T-helper 2 cell treated with Interferon-gamma antibody and Interleukin-4, amounts not matched to agents 5 μg/mL and 100 μg/mL, for 36 hours (primary cell): ENCODE measurements at regions not wholly inside any gene's neighbourhood (a gene's known extent, or its start where the extent isn't known, plus 50 kb on each side); places are given as distances from the start of the nearest gene placed in this dataset.
"Not testable (repeated sequence)": the region's sequence is repeated elsewhere in the genome, so short reads cannot be mapped to it uniquely, and the experiment has no call there.

ENCODE experiments used
- DNase-seq: peaks from one replicate; pipeline ENCODE4 v3.0.0; 2021; ENCODE audit warnings: low spot score
- H3K27ac Mint-ChIP-seq: one replicate; pipeline ENCODE4 v1.8.0; 2021; ENCODE audit warnings: mild to moderate bottlenecking, mixed read lengths
- H3K27me3 Mint-ChIP-seq: one replicate; pipeline ENCODE4 v1.8.0; 2021; ENCODE audit warnings: low read depth, mixed read lengths
- H3K36me3 Mint-ChIP-seq: one replicate; pipeline ENCODE4 v1.8.0; 2021; ENCODE audit warnings: low read depth, mixed read lengths
- H3K4me1 Mint-ChIP-seq: one replicate; pipeline ENCODE4 v1.8.0; 2021; ENCODE audit warnings: low read depth, mixed read lengths
- H3K4me3 Mint-ChIP-seq: one replicate; pipeline ENCODE4 v1.8.0; 2022; ENCODE audit warnings: mild to moderate bottlenecking, moderate library complexity, mixed read lengths
- H3K9me3 Mint-ChIP-seq: one replicate; pipeline ENCODE4 v1.8.0; 2021; ENCODE audit warnings: mixed read lengths

- not testable (repeated sequence) for H3K4me3 Mint-ChIP-seq, H3K27me3 Mint-ChIP-seq, H3K27ac Mint-ChIP-seq, H3K4me1 Mint-ChIP-seq, H3K9me3 Mint-ChIP-seq, DNase-seq, H3K36me3 Mint-ChIP-seq
These were observed 53.1 kb upstream of the HUNK start for GRCh38 chr21:31819692-31820091.

DNA sequence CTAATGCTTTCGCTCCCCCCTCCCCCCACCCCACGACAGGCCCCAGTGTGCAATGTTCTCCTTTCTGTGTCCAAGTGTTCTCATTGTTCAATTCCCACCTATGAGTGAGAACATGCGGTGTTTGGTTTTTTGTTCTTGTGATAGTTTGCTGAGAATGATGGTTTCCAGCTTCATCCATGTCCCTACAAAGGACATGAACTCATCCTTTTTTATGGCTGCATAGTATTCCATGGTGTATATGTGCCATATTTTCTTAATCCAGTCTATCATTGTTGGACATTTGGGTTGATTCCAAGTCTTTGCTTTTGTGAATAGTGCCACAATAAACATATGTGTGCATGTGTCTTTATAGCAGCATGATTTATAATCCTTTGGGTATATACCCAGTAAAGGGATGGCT lies 58.5 kb upstream of the HUNK start:
- H3K4me1 Mint-ChIP-seq, H3K9me3 Mint-ChIP-seq, H3K4me3 Mint-ChIP-seq, H3K27me3 Mint-ChIP-seq, DNase-seq, H3K36me3 Mint-ChIP-seq, H3K27ac Mint-ChIP-seq: not testable (repeated sequence)

GRCh38 chr21:31813862-31814261 lies 59.0 kb upstream of the HUNK start:
- peaks cover 5% of the 10 kb centered on the region for H3K9me3 Mint-ChIP-seq
- H3K27ac Mint-ChIP-seq = no peak overlapping the region
- no peaks in the 10 kb centered on the region for H3K4me1 Mint-ChIP-seq
- H3K4me3 Mint-ChIP-seq = no peak overlapping the region
- no peaks in the 10 kb centered on the region for H3K27me3 Mint-ChIP-seq
- no peaks in the 10 kb centered on the region for H3K36me3 Mint-ChIP-seq
- DNase-seq = no peak

DNA sequence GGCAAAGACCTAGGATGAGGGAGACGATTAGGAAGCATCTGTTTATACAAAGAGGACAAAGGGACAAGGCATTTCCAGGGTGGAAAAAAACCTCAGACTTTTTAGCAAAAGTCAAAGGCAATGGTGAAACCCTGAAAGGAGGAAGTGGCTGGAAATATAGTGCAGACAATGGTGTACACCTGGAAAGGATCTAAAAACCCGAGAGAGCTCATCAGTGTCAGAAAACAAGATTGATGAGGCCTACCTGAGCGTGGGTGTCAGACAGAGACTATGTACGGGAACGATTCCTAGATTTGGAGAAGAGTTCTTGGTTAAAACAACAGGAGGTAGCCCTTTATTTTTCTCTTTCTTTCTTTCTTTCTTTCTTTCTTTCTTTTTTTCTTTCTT lies 68.8 kb upstream of the HUNK start:
- Mint-ChIP-seq H3K4me3 (no peak overlapping the region), H3K27ac (no peak overlapping the region), H3K4me1 (no peaks in the 10 kb centered on the region), H3K27me3 (peaks cover 2% of the 10 kb centered on the region), H3K9me3 (no peaks in the 10 kb centered on the region), H3K36me3 (no peaks in the 10 kb centered on the region)
- no peak for DNase-seq

DNA sequence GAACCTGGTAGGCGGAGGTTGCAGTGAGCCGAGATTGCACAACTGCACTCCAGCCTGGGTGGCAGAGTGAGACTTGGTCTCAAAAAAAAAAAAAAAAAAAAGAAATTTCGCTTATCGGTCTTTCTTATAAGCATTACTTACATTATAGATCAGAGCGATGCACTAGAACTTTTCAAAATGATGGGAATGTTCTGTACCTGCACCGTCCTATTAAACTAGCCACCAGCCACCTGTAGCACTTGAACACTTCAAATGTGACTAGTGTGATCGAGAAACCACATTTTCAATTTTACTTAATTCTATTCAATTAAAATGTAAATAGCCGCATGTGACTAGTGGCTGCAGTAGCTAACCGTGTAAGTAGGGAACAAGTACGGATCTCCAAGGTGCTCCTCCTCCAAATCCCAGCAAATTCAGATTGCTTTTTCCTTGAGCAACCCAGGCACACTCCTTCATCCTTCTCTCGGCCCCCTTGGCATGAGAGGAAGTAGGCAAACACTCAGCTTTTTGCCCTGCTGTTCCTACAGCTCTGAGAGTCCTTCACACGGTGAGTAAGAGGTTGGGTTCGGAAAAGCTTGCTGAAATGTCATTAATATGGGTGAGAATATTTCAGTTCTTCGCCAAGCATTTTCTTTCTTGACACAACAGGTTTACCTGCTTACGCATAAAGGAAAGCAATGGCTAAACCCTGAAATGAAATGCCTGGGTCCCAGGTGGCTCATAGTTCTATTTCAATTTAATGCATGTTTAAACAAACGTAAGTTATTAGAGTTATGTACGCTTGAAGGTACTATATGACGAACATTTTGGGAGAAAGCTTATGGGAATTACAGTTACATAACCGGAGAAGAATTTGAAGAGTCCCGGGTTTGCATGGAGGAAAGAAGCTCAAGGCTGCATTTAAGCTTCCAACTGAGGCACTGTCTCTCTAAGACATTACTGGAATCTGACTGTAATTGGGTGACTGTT lies 69.5 kb upstream of the HUNK start:
- no peaks in the 10 kb centered on the region for H3K36me3 Mint-ChIP-seq
- no peaks in the 10 kb centered on the region for H3K9me3 Mint-ChIP-seq
- DNase-seq = no peak
- no peak overlapping the region for H3K27ac Mint-ChIP-seq
- no peak overlapping the region for H3K4me3 Mint-ChIP-seq
- H3K4me1 Mint-ChIP-seq = no peaks in the 10 kb centered on the region
- peaks cover 2% of the 10 kb centered on the region for H3K27me3 Mint-ChIP-seq

GRCh38 chr21:31802331-31802730 lies 70.4 kb upstream of the SCAF4 start:
- peaks cover 2% of the 10 kb centered on the region for H3K27me3 Mint-ChIP-seq
- H3K27ac Mint-ChIP-seq = no peak overlapping the region
- no peaks in the 10 kb centered on the region for H3K4me1 Mint-ChIP-seq
- H3K36me3 Mint-ChIP-seq = no peaks in the 10 kb centered on the region
- no peak overlapping the region for H3K4me3 Mint-ChIP-seq
- no peak for DNase-seq
- H3K9me3 Mint-ChIP-seq = no peaks in the 10 kb centered on the region

DNA sequence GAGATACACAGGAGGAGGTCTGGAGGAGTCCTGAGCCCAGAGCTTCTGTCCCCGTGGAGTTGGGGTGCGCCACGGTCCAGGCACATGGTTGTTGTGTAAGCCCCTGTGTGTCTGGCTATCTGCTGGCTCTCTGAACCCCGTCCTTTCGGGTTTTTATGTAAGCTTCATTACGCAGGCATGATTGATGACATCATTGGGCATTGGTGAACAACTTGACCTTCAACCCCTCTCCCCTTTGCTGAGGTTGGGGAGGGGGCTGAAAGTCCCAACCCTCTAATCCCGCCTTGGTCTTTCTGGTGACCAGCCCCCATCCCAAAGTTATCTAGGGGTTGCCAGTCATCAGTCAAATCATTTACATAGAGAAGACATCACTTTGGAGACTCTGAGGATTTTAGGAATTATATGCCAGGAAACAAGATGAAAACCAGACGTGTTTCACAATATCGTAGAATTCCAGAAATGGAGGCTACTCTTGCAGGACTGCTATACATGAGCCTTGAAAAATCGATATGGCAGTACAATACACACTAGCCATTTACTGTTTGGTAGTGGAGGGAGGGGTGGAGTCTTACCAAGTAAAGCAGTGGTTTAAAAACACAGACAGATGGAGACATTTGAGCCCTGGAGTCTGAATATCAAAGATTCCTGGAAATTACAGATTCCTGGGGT lies 69.8 kb upstream of the SCAF4 start:
- H3K4me3 Mint-ChIP-seq = no peak overlapping the region
- H3K9me3 Mint-ChIP-seq = no peaks in the 10 kb centered on the region

DNA sequence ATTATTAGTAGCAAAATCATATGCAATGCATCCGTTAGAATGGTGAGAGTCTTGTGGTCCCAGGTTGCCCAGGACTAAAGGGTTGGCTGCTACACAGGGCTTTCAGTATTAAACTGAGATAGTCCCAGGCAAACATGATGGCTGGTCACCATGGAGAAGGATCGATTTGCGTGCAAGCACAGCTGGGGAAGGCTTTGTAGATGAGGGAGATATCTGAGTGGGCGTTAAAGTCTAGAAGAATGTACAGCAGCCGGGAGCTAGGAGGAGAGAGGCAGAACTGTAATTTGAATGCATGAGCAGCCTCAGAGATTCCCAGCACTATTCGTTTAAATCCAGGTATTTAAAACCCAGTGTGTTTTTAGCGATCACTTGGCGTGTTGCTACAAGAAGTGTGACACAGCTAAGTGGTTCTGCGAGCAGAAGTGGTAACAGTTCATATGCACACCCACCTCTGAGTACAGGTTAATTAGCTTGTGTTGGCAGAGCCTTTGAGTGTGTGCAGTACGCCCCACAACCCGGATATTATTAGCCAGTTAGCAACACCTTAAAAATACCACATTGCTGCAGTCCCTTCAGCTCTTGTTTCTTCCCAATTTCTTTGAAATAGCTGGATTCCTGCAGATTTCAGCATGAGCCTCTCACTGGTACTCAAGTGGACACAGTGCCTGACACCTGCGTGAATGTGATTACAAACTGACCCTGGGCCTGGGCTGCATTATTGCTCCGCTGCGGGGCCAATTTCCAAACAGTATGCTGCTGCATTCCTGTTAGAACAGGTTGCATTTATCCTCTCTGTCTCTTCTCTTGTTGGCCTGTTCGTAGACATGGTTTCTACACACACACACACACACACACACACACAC lies 67.2 kb upstream of the SCAF4 start:
- H3K4me1 Mint-ChIP-seq = no peaks in the 10 kb centered on the region
- no peak overlapping the region for H3K27ac Mint-ChIP-seq
- DNase-seq = no peak
- no peaks in the 10 kb centered on the region for H3K9me3 Mint-ChIP-seq
- peaks cover 2% of the 10 kb centered on the region for H3K27me3 Mint-ChIP-seq
- H3K36me3 Mint-ChIP-seq = no peaks in the 10 kb centered on the region
- no peak overlapping the region for H3K4me3 Mint-ChIP-seq

More for the DNA sequence above, 69.8 kb upstream of the SCAF4 start:
- H3K4me1 Mint-ChIP-seq = no peaks in the 10 kb centered on the region
- H3K27me3 Mint-ChIP-seq = peaks cover 2% of the 10 kb centered on the region
- H3K27ac Mint-ChIP-seq = no peak overlapping the region
- H3K36me3 Mint-ChIP-seq = no peaks in the 10 kb centered on the region
- DNase-seq = no peak

GRCh38 chr21:31795992-31796391 lies 64.1 kb upstream of the SCAF4 start:
- no peak overlapping the region for H3K4me3 Mint-ChIP-seq
- no peak for DNase-seq
- H3K36me3 Mint-ChIP-seq = no peaks in the 10 kb centered on the region
- H3K27me3 Mint-ChIP-seq = peaks cover 2% of the 10 kb centered on the region
- H3K4me1 Mint-ChIP-seq = no peaks in the 10 kb centered on the region
- H3K9me3 Mint-ChIP-seq = no peaks in the 10 kb centered on the region
- no peak overlapping the region for H3K27ac Mint-ChIP-seq

- DNase-seq, H3K4me3 Mint-ChIP-seq, H3K36me3 Mint-ChIP-seq, H3K27ac Mint-ChIP-seq, H3K27me3 Mint-ChIP-seq, H3K9me3 Mint-ChIP-seq, H3K4me1 Mint-ChIP-seq: not testable (repeated sequence)
These were observed 58.5 kb upstream of the SCAF4 start for GRCh38 chr21:31790420-31790819.

DNA sequence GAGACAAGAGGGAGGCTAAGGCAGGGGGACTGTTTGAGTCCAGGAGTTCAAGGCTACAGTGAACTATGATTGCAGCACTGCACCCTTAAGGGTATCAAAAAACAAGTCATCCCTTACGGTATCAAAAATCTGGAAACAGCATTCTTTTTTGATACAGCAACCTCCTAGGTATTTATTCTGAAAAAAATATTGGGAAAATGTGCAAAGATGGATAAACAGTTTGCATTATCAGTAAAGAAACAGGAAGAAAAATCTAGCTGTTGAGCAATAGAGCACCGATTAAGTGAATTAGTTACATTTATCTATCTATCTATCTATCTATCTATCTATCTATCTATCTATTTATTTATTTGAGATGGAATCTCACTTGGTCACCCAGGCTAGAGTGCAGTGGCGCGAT lies 56.7 kb upstream of the SCAF4 start:
- Mint-ChIP-seq H3K27me3 (peaks cover 2% of the 10 kb centered on the region), H3K36me3 (no peaks in the 10 kb centered on the region), H3K4me3 (no peak overlapping the region), H3K27ac (no peak overlapping the region), H3K4me1 (peaks cover 1% of the 10 kb centered on the region), H3K9me3 (peaks cover 5% of the 10 kb centered on the region)
- no peak for DNase-seq

- H3K4me1 Mint-ChIP-seq, H3K36me3 Mint-ChIP-seq, H3K27me3 Mint-ChIP-seq, H3K27ac Mint-ChIP-seq, DNase-seq, H3K4me3 Mint-ChIP-seq, H3K9me3 Mint-ChIP-seq: not testable (repeated sequence)
These were observed 55.8 kb upstream of the SCAF4 start for GRCh38 chr21:31787691-31788090.

DNA sequence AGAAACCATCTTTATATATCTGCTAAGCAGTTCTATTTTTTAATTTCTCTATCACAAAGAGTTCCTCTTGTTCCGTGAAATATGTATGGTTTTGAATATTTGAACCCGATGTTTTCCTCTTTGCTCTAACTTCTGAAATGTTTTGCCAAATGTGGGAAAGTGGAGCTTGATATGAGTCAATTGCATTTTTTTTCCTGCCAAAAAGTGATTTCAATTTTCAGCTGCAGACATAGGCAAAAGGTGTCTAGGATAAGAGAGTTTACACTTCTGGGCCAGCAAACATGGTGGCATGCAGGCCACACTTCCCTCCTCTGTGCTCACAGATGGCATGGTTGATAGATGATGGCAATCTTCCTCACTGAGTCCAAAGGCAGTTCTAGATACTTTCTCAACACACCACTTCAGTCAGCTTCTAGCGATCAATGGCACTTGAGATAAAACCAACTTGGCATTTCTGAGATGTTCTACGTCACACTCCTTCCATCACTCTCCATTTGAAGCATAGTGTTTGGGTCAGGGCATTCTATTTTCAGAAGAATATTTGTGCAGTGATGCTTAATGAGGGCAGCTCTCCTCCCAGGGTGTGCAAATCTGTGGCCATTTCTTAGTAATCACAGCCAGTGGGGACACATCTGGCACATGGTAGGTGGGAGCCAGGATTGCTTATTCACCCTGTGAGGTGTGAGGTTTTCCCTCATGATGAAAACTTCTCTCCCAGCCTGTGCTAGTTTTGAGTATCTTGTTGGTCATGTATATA lies 54.4 kb upstream of the SCAF4 start:
- Mint-ChIP-seq H3K4me1 (peaks cover 1% of the 10 kb centered on the region), H3K27me3 (peaks cover 3% of the 10 kb centered on the region), H3K4me3 (no peak overlapping the region), H3K9me3 (peaks cover 5% of the 10 kb centered on the region), H3K27ac (no peak overlapping the region), H3K36me3 (no peaks in the 10 kb centered on the region)
- DNase-seq = no peak
